HL-60 (cell line): ENCODE measurements at regions not wholly inside any gene's neighbourhood (a gene's known extent, or its start where the extent isn't known, plus 50 kb on each side); places are given as distances from the start of the nearest gene placed in this dataset.

Experiments
- DNase-seq, 2 experiments: peaks; one replicate each; pipeline ENCODE4 v3.0.0-alpha.2; 2010 to 2020; ENCODE audit warnings: low read depth in 1 of 2, low spot score in 1 of 2
- H3K27ac ChIP-seq: fragments of 250-450 bp; sonication (Bioruptor Pico); replicated peaks from 2 replicates; pipeline ENCODE4 v1.5.1; 2020; ENCODE audit warnings: mild to moderate bottlenecking, moderate library complexity
- H3K27me3 ChIP-seq: fragments of 250-450 bp; sonication (Bioruptor Pico); 2 replicates; pipeline ENCODE4 v1.5.1; 2021; ENCODE audit warnings: mild to moderate bottlenecking, moderate library complexity; ENCODE audit not compliant: insufficient read depth, poor library complexity, severe bottlenecking
- H3K4me3 ChIP-seq: replicated peaks from 2 replicates; pipeline ENCODE4 v1.5.1; 2011; ENCODE audit warnings: mild to moderate bottlenecking, control low read depth, low read length; ENCODE audit not compliant: insufficient read depth
- GABPA ChIP-seq: IDR thresholded peaks from 2 replicates; pipeline ENCODE4 v1.6.1; 2012; ENCODE audit warnings: low read depth
- POLR2AphosphoS5 ChIP-seq: IDR thresholded peaks from 2 replicates; pipeline ENCODE4 v1.6.1; 2012; ENCODE audit warnings: low read depth
- SPI1 ChIP-seq: IDR thresholded peaks from 2 replicates; pipeline ENCODE4 v1.6.1; 2012; ENCODE audit warnings: low read depth, mild to moderate bottlenecking, borderline replicate concordance
- TF ChIP-seq, protein P1 (sequence below): IDR thresholded peaks from 2 replicates; pipeline ENCODE4 v1.6.1; 2012; ENCODE audit warnings: low read depth; ENCODE audit not compliant: insufficient replicate concordance
- TF ChIP-seq, protein P2 (sequence below): IDR thresholded peaks from one replicate; pipeline ENCODE4 v1.5.1; 2011; ENCODE audit warnings: low read length, control low read depth, inconsistent platforms; ENCODE audit not compliant: insufficient read depth

DNA sequence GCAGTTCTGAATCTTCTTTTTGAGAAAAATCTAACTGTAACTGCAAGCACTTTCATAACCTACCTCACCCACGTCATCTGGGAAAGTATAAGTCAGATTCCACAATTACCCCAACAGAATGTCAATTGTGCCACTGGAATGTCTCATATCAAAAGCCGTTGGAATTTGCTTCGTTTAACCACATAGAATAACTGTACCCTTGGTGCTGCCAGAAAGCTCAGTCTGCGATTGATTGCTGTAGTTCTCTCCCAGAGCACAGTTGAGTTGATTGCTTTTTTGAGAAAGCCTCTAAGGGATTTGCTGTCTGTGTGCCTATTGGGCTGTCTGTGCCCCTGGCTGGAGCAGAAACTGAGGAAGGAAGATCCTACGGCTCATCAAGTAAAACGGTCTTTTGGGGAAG is 583.6 kb downstream of the TMEM38B start:
- no peak for DNase-seq
- TF ChIP-seq POLR2AphosphoS5 (no peak), GABPA (no peak), SPI1 (no peak)
- TF ChIP-seq, protein P1, sequence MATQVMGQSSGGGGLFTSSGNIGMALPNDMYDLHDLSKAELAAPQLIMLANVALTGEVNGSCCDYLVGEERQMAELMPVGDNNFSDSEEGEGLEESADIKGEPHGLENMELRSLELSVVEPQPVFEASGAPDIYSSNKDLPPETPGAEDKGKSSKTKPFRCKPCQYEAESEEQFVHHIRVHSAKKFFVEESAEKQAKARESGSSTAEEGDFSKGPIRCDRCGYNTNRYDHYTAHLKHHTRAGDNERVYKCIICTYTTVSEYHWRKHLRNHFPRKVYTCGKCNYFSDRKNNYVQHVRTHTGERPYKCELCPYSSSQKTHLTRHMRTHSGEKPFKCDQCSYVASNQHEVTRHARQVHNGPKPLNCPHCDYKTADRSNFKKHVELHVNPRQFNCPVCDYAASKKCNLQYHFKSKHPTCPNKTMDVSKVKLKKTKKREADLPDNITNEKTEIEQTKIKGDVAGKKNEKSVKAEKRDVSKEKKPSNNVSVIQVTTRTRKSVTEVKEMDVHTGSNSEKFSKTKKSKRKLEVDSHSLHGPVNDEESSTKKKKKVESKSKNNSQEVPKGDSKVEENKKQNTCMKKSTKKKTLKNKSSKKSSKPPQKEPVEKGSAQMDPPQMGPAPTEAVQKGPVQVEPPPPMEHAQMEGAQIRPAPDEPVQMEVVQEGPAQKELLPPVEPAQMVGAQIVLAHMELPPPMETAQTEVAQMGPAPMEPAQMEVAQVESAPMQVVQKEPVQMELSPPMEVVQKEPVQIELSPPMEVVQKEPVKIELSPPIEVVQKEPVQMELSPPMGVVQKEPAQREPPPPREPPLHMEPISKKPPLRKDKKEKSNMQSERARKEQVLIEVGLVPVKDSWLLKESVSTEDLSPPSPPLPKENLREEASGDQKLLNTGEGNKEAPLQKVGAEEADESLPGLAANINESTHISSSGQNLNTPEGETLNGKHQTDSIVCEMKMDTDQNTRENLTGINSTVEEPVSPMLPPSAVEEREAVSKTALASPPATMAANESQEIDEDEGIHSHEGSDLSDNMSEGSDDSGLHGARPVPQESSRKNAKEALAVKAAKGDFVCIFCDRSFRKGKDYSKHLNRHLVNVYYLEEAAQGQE: no peak
- TF ChIP-seq, protein P2, sequence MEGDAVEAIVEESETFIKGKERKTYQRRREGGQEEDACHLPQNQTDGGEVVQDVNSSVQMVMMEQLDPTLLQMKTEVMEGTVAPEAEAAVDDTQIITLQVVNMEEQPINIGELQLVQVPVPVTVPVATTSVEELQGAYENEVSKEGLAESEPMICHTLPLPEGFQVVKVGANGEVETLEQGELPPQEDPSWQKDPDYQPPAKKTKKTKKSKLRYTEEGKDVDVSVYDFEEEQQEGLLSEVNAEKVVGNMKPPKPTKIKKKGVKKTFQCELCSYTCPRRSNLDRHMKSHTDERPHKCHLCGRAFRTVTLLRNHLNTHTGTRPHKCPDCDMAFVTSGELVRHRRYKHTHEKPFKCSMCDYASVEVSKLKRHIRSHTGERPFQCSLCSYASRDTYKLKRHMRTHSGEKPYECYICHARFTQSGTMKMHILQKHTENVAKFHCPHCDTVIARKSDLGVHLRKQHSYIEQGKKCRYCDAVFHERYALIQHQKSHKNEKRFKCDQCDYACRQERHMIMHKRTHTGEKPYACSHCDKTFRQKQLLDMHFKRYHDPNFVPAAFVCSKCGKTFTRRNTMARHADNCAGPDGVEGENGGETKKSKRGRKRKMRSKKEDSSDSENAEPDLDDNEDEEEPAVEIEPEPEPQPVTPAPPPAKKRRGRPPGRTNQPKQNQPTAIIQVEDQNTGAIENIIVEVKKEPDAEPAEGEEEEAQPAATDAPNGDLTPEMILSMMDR: no peak
- peaks cover 2% of the 10 kb centered on the region for H3K27me3 ChIP-seq
- no peak overlapping the region for H3K27ac ChIP-seq
- H3K4me3 ChIP-seq: no peak overlapping the region

DNA sequence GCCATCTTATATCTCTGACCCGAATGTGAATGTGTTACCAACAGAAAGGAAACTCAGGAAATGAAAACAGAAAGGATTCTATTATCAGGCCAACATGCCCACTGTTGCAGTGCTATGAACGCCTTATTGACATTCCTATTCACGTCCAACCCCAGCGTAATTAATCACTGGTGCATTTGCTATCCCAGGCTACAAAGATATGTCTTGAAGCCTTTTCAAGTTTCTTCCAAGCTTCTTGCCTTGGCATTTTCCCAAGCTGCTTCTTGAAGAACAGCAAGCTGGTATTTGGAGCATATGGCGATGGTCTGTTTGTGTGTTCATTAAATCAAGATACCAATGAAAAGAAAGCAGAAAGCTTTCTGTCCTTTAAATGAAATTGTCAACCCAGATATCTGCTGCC is 579.2 kb upstream of the ZNF462 start:
- no peak overlapping the region for H3K4me3 ChIP-seq
- DNase-seq: no peak
- H3K27me3 ChIP-seq: peaks cover 2% of the 10 kb centered on the region
- TF ChIP-seq POLR2AphosphoS5 (no peak), GABPA (no peak), SPI1 (no peak)
- TF ChIP-seq, protein P2: no peak
- TF ChIP-seq, protein P1: no peak
- no peak overlapping the region for H3K27ac ChIP-seq

DNA sequence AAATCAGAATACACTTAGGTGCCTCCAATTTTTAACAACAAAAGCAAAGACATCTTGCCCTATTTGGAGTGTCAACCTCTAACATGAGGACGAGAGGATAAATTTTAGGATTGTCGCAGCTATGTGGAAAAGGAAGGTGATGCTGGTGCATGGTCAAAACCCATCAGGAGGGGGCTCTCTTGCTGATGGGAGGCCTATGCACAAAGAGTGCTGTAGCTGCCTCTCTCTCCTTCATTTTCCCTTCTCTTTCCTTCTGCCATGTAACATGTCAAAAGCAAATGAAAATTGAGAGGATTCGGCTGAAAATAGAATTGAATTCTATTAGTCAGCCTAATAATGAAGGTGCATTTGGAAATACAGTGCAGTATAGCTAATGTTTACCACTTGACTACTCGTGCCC is 578.7 kb upstream of the ZNF462 start:
- Histone ChIP-seq H3K27me3 (peaks cover 2% of the 10 kb centered on the region), H3K4me3 (no peak overlapping the region), H3K27ac (no peak overlapping the region)
- TF ChIP-seq SPI1: no peak
- no peak for TF ChIP-seq POLR2AphosphoS5
- no peak for TF ChIP-seq GABPA
- TF ChIP-seq, protein P2: no peak
- TF ChIP-seq, protein P1: no peak
- no peak for DNase-seq
